GM19324 (cell line): ENCODE measurements at regions not wholly inside any gene's neighbourhood (a gene's known extent, or its start where the extent isn't known, plus 50 kb on each side); places are given as distances from the start of the nearest gene placed in this dataset.

ENCODE experiments used
- ATAC-seq: cut with Tn5 transposase; IDR thresholded peaks from one replicate; pipeline ENCODE4 v1.9.1; 2021; ENCODE audit warnings: mild to moderate bottlenecking, moderate library complexity; ENCODE audit not compliant: unreplicated experiment, low FRiP score

- no peak for ATAC-seq
Observed at GRCh38 chr4:74638689-74639088, 155.6 kb downstream of the BTC start.

GRCh38 chr4:74640111-74640903 is 154.0 kb downstream of the BTC start:
- no peak for ATAC-seq

- no peak for ATAC-seq
Observed at GRCh38 chr4:74642006-74642405, 152.3 kb downstream of the BTC start.

GRCh38 chr4:74649193-74649592 is 145.1 kb downstream of the BTC start:
- no peak for ATAC-seq

GRCh38 chr4:74651198-74651597 is 143.1 kb downstream of the BTC start:
- ATAC-seq = no peak

- no peak for ATAC-seq
Observed at GRCh38 chr4:74653331-74654229, 140.7 kb downstream of the BTC start.

GRCh38 chr4:74654230-74654681 is 140.1 kb downstream of the BTC start:
- no peak for ATAC-seq

- ATAC-seq = no peak
Observed at GRCh38 chr4:74656596-74656995, 137.7 kb downstream of the BTC start.

- ATAC-seq = no peak
Observed at GRCh38 chr4:74658116-74658515, 136.2 kb downstream of the BTC start.

- ATAC-seq = no peak
Observed at GRCh38 chr4:74659576-74660411, 134.5 kb downstream of the BTC start.

GRCh38 chr4:74660866-74661265 is 133.5 kb downstream of the BTC start:
- ATAC-seq = no peak

- no peak for ATAC-seq
Observed at GRCh38 chr4:74661427-74662201, 132.7 kb downstream of the BTC start.

GRCh38 chr4:74663631-74664030 is 130.7 kb downstream of the BTC start:
- ATAC-seq = no peak

- ATAC-seq = no peak
Observed at GRCh38 chr4:74665346-74665745, 129.0 kb downstream of the BTC start.

GRCh38 chr4:74665876-74666275 is 128.4 kb downstream of the BTC start:
- no peak for ATAC-seq

GRCh38 chr4:74667438-74667837 is 126.9 kb downstream of the BTC start:
- ATAC-seq = no peak

GRCh38 chr4:74667944-74668343 is 126.4 kb downstream of the BTC start:
- ATAC-seq = no peak

- ATAC-seq = no peak
Observed at GRCh38 chr4:74669702-74670101, 124.6 kb downstream of the BTC start.

- ATAC-seq = no peak
Observed at GRCh38 chr4:74670583-74670982, 123.7 kb downstream of the BTC start.
